Epithelial cell of esophagus (primary cell): ENCODE measurements at regions not wholly inside any gene's neighbourhood (a gene's known extent, or its start where the extent isn't known, plus 50 kb on each side); places are given as distances from the start of the nearest gene placed in this dataset.

Experiments
- DNase-seq: peaks from one replicate; pipeline ENCODE4 v3.0.0; 2010; ENCODE audit warnings: low read depth
- H3K4me3 ChIP-seq: 2 replicates; pipeline ENCODE4 v1.5.1; 2011; ENCODE audit warnings: mild to moderate bottlenecking, low read length, control low read depth
- CTCF ChIP-seq: IDR thresholded peaks from 2 replicates; pipeline ENCODE4 v1.5.1; 2011; ENCODE audit warnings: low read depth, mild to moderate bottlenecking, low read length, control low read depth, inconsistent platforms; ENCODE audit not compliant: insufficient read depth; ENCODE audit errors: missing control alignments

DNA sequence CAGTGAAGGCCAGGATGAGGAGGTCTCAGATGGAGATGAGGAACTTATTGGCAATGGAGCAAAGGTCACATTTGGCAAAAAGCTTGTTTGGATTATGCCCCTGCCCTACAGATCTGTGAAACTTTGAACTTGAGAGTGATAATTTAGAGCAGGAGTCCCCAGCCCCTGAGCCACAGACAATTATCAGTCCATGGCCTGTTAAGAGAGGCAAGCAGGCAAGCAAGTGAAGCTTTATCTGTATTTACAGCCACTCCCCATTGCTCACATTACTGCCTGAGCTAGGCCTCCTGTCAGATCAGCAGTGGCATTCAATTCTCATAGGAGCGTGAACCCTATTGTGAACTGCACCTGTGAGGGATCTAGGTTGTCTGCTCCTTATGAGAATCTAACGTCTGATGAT is 1076.9 kb upstream of the TENM4 start:
- no peak for DNase-seq
- no peak for TF ChIP-seq CTCF
- H3K4me3 ChIP-seq = no peak overlapping the region

DNA sequence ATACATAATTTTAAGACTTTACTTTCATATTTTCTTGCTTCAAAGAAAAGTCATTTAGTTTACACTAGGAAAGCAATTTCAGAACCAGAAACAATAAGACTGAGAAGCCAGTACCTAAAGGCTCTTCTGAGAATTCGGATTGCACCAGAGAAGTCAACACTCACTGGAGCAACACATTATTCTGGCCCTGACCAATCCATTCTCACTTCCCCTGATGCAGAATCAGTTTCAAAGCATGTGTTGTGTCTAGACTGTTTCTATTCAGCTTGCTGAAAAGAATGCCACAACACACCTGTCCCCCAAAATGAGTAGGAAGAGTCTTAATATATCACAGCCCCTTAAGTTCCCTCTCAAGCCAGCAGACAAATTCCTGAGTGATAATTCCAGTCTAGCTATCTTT is 1074.3 kb upstream of the TENM4 start:
- no peak for DNase-seq
- no peak for TF ChIP-seq CTCF
- no peak overlapping the region for H3K4me3 ChIP-seq

GRCh38 chr11:80512491-80512890 is 1071.7 kb upstream of the TENM4 start:
- no peak overlapping the region for H3K4me3 ChIP-seq
- no peak for DNase-seq
- TF ChIP-seq CTCF = no peak

DNA sequence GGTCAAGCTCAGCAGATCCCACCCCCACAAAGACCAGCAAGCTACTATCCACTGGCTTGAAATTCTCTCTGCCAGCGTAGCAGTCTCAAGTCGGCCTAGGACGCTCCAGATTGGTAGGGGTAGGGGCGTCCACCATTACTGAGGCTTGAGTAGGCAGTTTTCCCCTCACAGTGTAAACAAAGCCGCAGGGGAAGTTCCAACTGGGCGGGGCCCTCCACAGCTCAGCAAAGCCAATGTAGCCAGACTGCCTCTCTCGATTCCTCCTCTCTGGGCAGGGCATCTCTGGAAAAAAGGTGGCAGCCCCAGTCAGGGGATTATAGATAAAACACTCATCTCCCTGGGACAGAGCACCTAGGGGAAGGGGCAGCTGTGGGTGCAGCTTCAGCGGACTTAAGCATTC is 1064.9 kb upstream of the TENM4 start:
- no peak overlapping the region for H3K4me3 ChIP-seq
- no peak for TF ChIP-seq CTCF
- DNase-seq = peak; percentile 34

DNA sequence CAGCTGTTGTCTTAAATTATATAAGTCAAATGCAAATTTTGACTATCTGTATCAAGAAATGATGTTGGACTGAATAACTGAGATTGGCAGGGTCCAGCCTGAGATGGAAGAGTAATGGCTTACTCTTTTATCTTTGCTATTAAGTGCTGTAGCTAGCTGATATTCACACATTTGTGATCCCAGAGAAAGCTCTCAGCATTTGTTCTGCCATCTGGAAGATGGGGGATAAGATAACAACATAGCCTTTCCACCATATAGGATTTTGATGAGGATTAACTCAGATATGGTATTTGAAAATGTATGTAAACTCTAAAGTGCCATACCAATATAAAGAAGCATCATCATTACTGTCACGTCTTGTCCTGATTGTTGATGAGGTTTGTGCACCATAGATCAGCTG is 1063.2 kb upstream of the TENM4 start:
- no peak for DNase-seq
- no peak overlapping the region for H3K4me3 ChIP-seq
- TF ChIP-seq CTCF = no peak

GRCh38 chr11:80502511-80502910 is 1061.7 kb upstream of the TENM4 start:
- H3K4me3 ChIP-seq = no peak overlapping the region
- no peak for TF ChIP-seq CTCF
- DNase-seq = no peak

GRCh38 chr11:80495116-80495515 is 1054.3 kb upstream of the TENM4 start:
- TF ChIP-seq CTCF = no peak

More at GRCh38 chr11:80495116-80495515, 1054.3 kb upstream of the TENM4 start:
- peak; percentile 84 for DNase-seq
- H3K4me3 ChIP-seq = no peak overlapping the region
